Fibroblast of the aortic adventitia (primary cell): ENCODE measurements at regions not wholly inside any gene's neighbourhood (a gene's known extent, or its start where the extent isn't known, plus 50 kb on each side); places are given as distances from the start of the nearest gene placed in this dataset.

Experiments used
- DNase-seq: peaks from one replicate; pipeline ENCODE4 v3.0.0-alpha.2; 2010; ENCODE audit warnings: low read depth
- H3K4me3 ChIP-seq: 2 replicates; pipeline ENCODE4 v1.5.1; 2011; ENCODE audit warnings: low read depth, mild to moderate bottlenecking, control low read depth, low read length, moderate library complexity
- CTCF ChIP-seq: IDR thresholded peaks from 2 replicates; pipeline ENCODE4 v1.5.1; 2011; ENCODE audit warnings: mild to moderate bottlenecking, low read length, control low read depth, inconsistent platforms; ENCODE audit not compliant: insufficient read depth

- no peak for DNase-seq
- no peak overlapping the region for H3K4me3 ChIP-seq
- TF ChIP-seq CTCF: no peak
Measured at GRCh38 chr22:48951836-48952235, 875.8 kb downstream of the BRD1 start.

- TF ChIP-seq CTCF: no peak
- no peak for DNase-seq
- no peak overlapping the region for H3K4me3 ChIP-seq
Measured at GRCh38 chr22:48950151-48950915, 877.3 kb downstream of the BRD1 start.

GRCh38 chr22:48949375-48950149, 878.1 kb downstream of the BRD1 start:
- no peak for DNase-seq
- no peak overlapping the region for H3K4me3 ChIP-seq
- no peak for TF ChIP-seq CTCF

GRCh38 chr22:48948575-48949170, 879.0 kb downstream of the BRD1 start:
- H3K4me3 ChIP-seq: no peak overlapping the region
- TF ChIP-seq CTCF: no peak
- DNase-seq: no peak

GRCh38 chr22:48947636-48948035, 880.0 kb downstream of the BRD1 start:
- H3K4me3 ChIP-seq: no peak overlapping the region
- no peak for DNase-seq
- TF ChIP-seq CTCF: no peak

- H3K4me3 ChIP-seq: no peak overlapping the region
- TF ChIP-seq CTCF: no peak
- no peak for DNase-seq
Measured at GRCh38 chr22:48945621-48946458, 881.8 kb downstream of the BRD1 start.
